ENCODE measurements at regions not wholly inside any gene's neighbourhood (a gene's known extent, or its start where the extent isn't known, plus 50 kb on each side); places are given as distances from the start of the nearest gene placed in this dataset.
"Not testable (repeated sequence)": the region's sequence is repeated elsewhere in the genome, so short reads cannot be mapped to it uniquely, and the experiment has no call there.

DNA sequence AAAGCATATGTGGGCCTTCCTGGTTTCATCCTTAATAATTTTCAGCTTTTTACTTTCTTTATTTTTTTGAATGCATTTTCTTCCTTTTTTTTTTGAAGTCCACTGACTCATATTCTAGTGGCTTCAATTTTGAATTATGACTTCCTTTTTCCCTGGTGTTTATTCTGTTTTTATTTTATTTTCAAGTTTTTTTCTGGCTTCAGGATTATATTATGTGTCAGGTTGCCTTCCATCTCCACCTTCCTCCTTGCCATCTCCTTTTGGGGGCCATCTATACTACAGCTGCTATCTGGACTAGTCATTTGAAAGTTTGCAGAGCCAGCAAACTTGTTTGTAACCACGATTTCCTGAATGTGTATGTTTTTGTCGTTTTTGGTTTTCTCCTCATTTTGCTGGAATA, 117.6 kb downstream of the LEPR start:
- TF ChIP-seq JUND (IDR thresholded peaks at IDR 0.05; ENCODE audit: low read depth) = no peak
- in situ Hi-C loops (cut with HindIII; ENCODE audit: low pct_unique_long_range_greater_than_20kb, low sequenced_read_pairs) = no loop called here
- DNase-seq (ENCODE audit: low read depth in 1 of 2, low spot score in 1 of 2) = no peak

DNA sequence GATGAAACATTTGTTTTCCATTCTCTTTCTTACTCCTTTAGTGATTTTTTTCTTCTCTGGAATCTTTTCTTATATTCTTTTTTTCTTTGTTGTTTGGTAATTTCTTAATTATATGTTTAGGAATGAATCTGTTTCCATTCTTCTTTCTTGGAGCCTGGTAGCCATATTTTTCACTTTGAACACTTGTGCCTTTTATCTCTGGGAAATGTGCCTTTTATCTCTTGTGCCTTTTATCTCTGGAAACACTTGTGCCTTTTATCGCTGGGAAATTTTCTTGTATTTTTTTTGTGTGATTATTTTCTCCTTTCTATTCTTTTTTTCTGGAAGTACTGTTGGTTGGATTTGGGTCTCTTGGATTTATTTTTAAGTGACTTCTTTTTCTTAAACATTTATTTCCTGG, 118.2 kb downstream of the LEPR start:
- in situ Hi-C loops (cut with HindIII; ENCODE audit: low pct_unique_long_range_greater_than_20kb, low sequenced_read_pairs) = no loop called here
- DNase-seq (ENCODE audit: low read depth in 1 of 2, low spot score in 1 of 2) = no peak
- TF ChIP-seq JUND (IDR thresholded peaks at IDR 0.05; ENCODE audit: low read depth) = no peak

DNA sequence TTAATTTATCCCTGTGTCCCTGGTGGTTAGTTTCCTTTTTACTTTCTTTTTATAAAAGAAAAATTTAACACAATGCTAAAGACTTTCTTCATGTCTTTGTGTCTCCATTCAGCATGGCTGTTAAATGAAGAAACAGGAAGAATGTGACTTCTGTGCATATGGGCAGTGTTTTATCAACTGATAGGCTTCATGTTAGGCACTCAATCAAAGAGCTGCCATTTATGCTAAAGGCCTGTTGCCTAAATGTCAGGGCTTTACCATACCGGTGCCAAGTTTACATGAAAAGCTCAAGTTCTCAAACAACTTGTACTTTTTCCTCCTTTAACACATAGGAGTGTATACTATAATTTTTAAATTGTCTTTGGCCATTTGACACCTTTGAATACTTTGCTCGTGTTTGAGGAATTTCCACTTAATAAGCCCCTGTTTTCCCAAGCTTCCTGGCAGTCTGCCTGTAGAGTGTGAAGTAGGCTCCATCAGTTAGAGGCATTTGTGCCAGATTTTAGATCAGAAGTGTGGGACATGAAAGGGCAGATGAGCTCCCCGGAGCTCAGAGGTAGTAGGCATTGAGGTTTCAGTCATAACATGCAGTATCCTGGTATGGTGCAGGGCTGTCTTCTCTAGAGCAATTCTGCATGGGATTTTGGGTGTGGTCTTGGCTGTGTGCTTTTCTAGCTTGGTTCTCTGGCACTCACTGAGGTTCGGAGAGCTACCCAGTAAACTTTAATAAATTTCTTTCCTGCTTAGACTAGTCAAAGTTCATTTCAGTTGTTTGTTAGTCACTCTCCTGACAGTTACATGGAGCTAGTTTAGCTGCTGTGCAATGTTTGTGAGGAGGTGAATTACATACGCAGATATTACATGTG, 119.0 kb downstream of the LEPR start:
- in situ Hi-C loops (cut with HindIII; ENCODE audit: low pct_unique_long_range_greater_than_20kb, low sequenced_read_pairs) = no loop called here
- DNase-seq (ENCODE audit: low read depth in 1 of 2, low spot score in 1 of 2) = no peak
- no peak for TF ChIP-seq JUND (IDR thresholded peaks at IDR 0.05; ENCODE audit: low read depth)

DNA sequence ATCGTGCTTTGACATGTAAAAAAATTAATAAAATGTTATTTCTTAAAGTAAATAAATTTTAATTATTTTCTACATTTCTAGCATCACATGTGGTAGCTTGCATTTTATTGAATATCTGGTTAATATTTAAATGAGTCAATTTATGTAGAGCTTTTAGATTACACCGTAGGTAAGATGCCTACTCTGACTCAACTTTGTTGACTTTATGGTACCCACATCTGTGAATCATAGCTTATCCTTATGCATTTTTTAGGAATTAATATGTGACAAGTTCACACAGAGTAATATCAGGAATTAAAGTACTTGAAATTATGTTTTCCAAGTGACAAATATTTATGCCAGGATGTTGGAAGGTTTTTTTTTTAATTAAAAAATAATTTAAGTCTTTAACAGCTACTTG, 120.7 kb downstream of the LEPR start:
- in situ Hi-C loops (cut with HindIII; ENCODE audit: low pct_unique_long_range_greater_than_20kb, low sequenced_read_pairs) = no loop called here
- no peak for TF ChIP-seq JUND (IDR thresholded peaks at IDR 0.05; ENCODE audit: low read depth)
- DNase-seq (ENCODE audit: low read depth in 1 of 2, low spot score in 1 of 2) = no peak

DNA sequence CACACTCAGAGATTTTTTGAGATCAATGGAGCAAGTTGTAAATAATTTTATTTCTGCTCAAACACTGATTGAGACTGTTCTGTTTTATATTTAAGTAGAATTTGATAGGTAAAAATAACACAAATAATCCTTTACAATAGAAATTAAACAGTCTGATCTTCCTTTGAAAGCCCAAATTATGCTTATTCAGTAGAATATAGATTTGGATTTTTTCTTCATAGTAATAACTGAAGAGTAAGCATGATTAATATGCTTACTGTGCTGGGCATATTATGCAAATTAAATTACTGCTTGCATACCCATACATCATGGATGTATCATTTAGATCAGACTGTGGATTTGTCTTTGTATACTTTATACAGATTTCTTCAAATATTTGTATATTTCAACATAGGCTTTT, 121.4 kb downstream of the LEPR start:
- in situ Hi-C loops (cut with HindIII; ENCODE audit: low pct_unique_long_range_greater_than_20kb, low sequenced_read_pairs) = no loop called here
- no peak for DNase-seq (ENCODE audit: low read depth in 1 of 2, low spot score in 1 of 2)
- TF ChIP-seq JUND (IDR thresholded peaks at IDR 0.05; ENCODE audit: low read depth) = no peak

DNA sequence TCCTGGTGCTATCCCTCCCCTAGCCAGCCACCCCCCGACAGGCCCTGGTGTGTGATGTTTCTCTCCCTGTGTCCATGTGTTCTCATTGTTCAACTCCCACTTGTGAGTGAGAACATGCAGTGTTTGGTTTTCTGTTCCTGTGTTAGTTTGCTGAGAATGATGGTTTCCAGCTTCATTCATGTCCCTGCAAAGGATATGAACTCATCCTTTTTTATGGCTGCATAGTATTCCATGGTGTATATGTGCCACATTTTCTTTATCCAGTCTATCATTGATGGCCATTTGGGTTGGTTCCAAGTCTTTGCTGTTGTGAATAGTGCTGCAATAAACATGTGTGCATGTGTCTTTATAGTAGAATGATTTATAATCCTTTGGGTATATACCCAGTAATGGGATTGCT, 122.1 kb downstream of the LEPR start:
- in situ Hi-C loops (cut with HindIII; ENCODE audit: low pct_unique_long_range_greater_than_20kb, low sequenced_read_pairs); DNase-seq (ENCODE audit: low read depth in 1 of 2, low spot score in 1 of 2): not testable (repeated sequence)

- DNase-seq (ENCODE audit: low read depth in 1 of 2, low spot score in 1 of 2); in situ Hi-C loops (cut with HindIII; ENCODE audit: low pct_unique_long_range_greater_than_20kb, low sequenced_read_pairs): not testable (repeated sequence)
Measured at GRCh38 chr1:65550306-65551010, 130.0 kb downstream of the LEPR start.

DNA sequence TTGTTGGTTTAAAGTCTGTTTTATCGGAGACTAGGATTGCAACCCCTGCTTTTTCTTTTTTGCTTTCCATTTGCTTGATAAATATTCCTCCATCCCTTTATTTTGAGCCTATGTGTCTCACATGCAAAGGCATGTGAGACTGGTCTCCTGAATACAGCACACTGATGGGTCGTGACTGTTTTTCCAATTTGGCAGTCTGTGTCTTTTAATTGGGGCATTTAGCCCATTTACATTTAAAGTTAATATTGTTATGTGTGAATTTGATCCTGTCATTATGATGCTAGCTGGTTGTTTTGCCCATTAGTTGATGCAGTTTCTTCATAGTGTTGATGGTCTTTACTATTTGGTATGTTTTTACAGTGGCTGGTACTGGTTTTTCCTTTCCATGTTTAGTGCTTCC, 132.0 kb downstream of the LEPR start:
- in situ Hi-C loops (cut with HindIII; ENCODE audit: low pct_unique_long_range_greater_than_20kb, low sequenced_read_pairs); DNase-seq (ENCODE audit: low read depth in 1 of 2, low spot score in 1 of 2): not testable (repeated sequence)

DNA sequence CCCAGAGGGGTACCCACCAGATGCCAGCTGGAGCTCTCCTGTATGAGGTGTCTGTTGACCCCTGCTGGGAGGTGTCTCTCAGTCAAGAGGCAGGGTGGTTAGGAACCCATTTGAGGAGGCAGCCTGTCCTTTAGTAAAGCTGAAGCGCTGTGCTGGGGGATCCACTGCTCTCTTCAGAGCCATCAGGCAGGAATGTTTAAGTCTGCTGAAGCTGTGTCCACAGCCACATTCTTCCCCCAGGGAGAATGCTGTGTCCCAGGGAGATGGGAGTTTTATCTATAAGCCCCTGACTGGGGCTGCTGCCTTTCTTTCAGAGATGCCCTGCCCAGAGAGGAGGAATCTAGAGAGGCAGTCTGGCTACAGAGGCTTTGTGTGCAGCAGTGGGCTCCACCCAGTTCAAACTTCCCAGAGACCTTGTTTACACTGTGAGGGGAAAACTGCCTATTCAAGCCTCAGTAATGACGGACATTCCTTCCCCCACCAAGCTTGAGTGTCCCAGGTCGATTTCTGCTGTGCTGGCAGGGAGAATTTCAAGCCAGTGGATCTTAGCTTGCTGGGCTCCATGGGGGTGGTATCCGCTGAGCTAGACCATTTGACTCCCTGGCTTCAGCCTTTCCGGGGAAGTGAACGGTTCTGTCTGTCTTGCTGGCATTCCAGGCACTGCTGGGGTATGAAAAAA, 133.8 kb downstream of the LEPR start:
- DNase-seq (ENCODE audit: low read depth in 1 of 2, low spot score in 1 of 2); in situ Hi-C loops (cut with HindIII; ENCODE audit: low pct_unique_long_range_greater_than_20kb, low sequenced_read_pairs): not testable (repeated sequence)

- in situ Hi-C loops (cut with HindIII; ENCODE audit: low pct_unique_long_range_greater_than_20kb, low sequenced_read_pairs) = no loop called here
- DNase-seq (ENCODE audit: low read depth in 1 of 2, low spot score in 1 of 2) = no peak
Measured at GRCh38 chr1:65554829-65555228, 134.4 kb downstream of the LEPR start.

GRCh38 chr1:65558215-65558614, 137.7 kb downstream of the LEPR start:
- TF ChIP-seq JUND (IDR thresholded peaks at IDR 0.05; ENCODE audit: low read depth) = no peak
- in situ Hi-C loops (cut with HindIII; ENCODE audit: low pct_unique_long_range_greater_than_20kb, low sequenced_read_pairs) = no loop called here
- no peak for DNase-seq (ENCODE audit: low read depth in 1 of 2, low spot score in 1 of 2)

More at GRCh38 chr1:65554829-65555228, 134.4 kb downstream of the LEPR start:
- TF ChIP-seq JUND (IDR thresholded peaks at IDR 0.05; ENCODE audit: low read depth) = no peak

DNA sequence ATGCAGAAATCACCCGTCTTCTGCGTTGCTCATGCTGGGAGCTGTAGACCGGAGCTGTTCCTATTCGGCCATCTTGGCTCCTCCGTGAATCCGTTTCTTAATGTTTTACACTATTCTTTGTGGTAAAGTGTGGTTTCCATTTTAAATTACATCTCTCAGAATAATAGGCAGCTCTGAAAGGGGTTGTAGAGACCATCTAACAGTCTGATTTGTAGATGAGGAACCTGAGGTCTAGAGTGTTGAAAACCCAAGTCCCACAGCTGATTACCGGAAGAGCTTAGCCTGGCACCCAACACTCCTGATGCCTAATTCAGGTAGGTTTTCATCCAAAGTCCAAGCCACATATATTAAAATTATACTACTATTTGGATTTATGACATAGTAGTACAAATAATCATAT, 144.0 kb downstream of the LEPR start:
- DNase-seq (ENCODE audit: low read depth in 1 of 2, low spot score in 1 of 2) = no peak
- in situ Hi-C loops (cut with HindIII; ENCODE audit: low pct_unique_long_range_greater_than_20kb, low sequenced_read_pairs) = no loop called here
- no peak for TF ChIP-seq JUND (IDR thresholded peaks at IDR 0.05; ENCODE audit: low read depth)

DNA sequence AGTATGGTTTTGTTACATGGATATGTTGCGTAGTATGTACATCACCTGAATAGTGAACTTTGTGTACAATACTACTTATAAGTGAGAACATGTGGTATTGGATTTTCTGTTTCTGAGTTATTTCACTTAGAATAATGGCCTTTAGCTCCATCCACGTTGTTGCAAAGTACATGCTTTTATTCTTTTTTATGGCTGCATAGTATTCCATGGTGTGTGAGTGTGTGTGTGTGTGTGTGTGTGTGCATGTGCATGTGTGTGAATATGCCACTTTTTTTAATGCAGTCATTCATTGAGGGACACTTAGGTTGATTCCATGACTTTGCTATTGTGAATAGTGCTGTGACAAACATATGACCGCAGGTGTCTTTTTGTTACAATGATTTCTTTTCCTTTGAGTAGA, 147.8 kb downstream of the LEPR start:
- in situ Hi-C loops (cut with HindIII; ENCODE audit: low pct_unique_long_range_greater_than_20kb, low sequenced_read_pairs) = no loop called here
- no peak for TF ChIP-seq JUND (IDR thresholded peaks at IDR 0.05; ENCODE audit: low read depth)
- no peak for DNase-seq (ENCODE audit: low read depth in 1 of 2, low spot score in 1 of 2)

Measured in T47D (cell line).